LNCaP clone FGC (cell line): ENCODE measurements at regions not wholly inside any gene's neighbourhood (a gene's known extent, or its start where the extent isn't known, plus 50 kb on each side); places are given as distances from the start of the nearest gene placed in this dataset.

Experiments used
- DNase-seq: peaks from one replicate; pipeline ENCODE4 v3.0.0-alpha.2; 2011; ENCODE audit warnings: low read depth
- H3K4me3 ChIP-seq: 2 replicates; pipeline ENCODE4 v1.5.1; 2011; ENCODE audit warnings: mild to moderate bottlenecking, low read depth, low read length, control low read depth
- CTCF ChIP-seq: IDR thresholded peaks from 2 replicates; pipeline ENCODE4 v1.5.1; 2012; ENCODE audit warnings: mild to moderate bottlenecking; ENCODE audit not compliant: control insufficient read depth, insufficient read depth; ENCODE audit errors: extremely low read depth

GRCh38 chr11:111128076-111128870, 117.3 kb upstream of the POU2AF2 start:
- no peak overlapping the region for H3K4me3 ChIP-seq
- no peak for DNase-seq
- TF ChIP-seq CTCF = no peak

- no peak for TF ChIP-seq CTCF
- no peak overlapping the region for H3K4me3 ChIP-seq
- DNase-seq = no peak
Observed at GRCh38 chr11:111124724-111125123, 120.8 kb upstream of the POU2AF2 start.

- DNase-seq = no peak
- TF ChIP-seq CTCF = no peak
- no peak overlapping the region for H3K4me3 ChIP-seq
Observed at GRCh38 chr11:111123463-111124398, 121.8 kb upstream of the POU2AF2 start.

- no peak for TF ChIP-seq CTCF
- DNase-seq = no peak
- no peak overlapping the region for H3K4me3 ChIP-seq
Observed at GRCh38 chr11:111120696-111121302, 124.7 kb upstream of the POU2AF2 start.

- no peak overlapping the region for H3K4me3 ChIP-seq
- no peak for TF ChIP-seq CTCF
- DNase-seq = no peak
Observed at GRCh38 chr11:111120161-111120560, 125.4 kb upstream of the POU2AF2 start.

- no peak for TF ChIP-seq CTCF
- DNase-seq = no peak
- no peak overlapping the region for H3K4me3 ChIP-seq
Observed at GRCh38 chr11:111119751-111120150, 125.8 kb upstream of the POU2AF2 start.
